HG03045 (cell line): ENCODE measurements at regions not wholly inside any gene's neighbourhood (a gene's known extent, or its start where the extent isn't known, plus 50 kb on each side); places are given as distances from the start of the nearest gene placed in this dataset.
"Not testable (repeated sequence)": the region's sequence is repeated elsewhere in the genome, so short reads cannot be mapped to it uniquely, and the experiment has no call there.

ENCODE experiments used
- ATAC-seq: cut with Tn5 transposase; IDR thresholded peaks from one replicate; pipeline ENCODE4 v1.9.1; 2021; ENCODE audit warnings: mild to moderate bottlenecking, moderate library complexity; ENCODE audit not compliant: unreplicated experiment

- not testable (repeated sequence) for ATAC-seq
These were observed 84.6 kb upstream of the FRG2C start for GRCh38 chr3:75579536-75579935.

- ATAC-seq = not testable (repeated sequence)
These were observed 83.9 kb upstream of the FRG2C start for GRCh38 chr3:75579981-75580782.

- ATAC-seq = not testable (repeated sequence)
These were observed 81.6 kb upstream of the FRG2C start for GRCh38 chr3:75582536-75582935.

- ATAC-seq = not testable (repeated sequence)
These were observed 81.0 kb upstream of the FRG2C start for GRCh38 chr3:75583116-75583515.

GRCh38 chr3:75587695-75588094, 76.4 kb upstream of the FRG2C start:
- ATAC-seq = not testable (repeated sequence)

- not testable (repeated sequence) for ATAC-seq
These were observed 73.7 kb upstream of the FRG2C start for GRCh38 chr3:75590382-75590781.

- not testable (repeated sequence) for ATAC-seq
These were observed 59.7 kb upstream of the FRG2C start for GRCh38 chr3:75604286-75604934.

- not testable (repeated sequence) for ATAC-seq
These were observed 56.1 kb upstream of the FRG2C start for GRCh38 chr3:75607996-75608395.

GRCh38 chr3:75609598-75609997, 54.5 kb upstream of the FRG2C start:
- ATAC-seq = not testable (repeated sequence)

- no peak for ATAC-seq
These were observed 53.4 kb upstream of the FRG2C start for GRCh38 chr3:75610773-75611172.

DNA sequence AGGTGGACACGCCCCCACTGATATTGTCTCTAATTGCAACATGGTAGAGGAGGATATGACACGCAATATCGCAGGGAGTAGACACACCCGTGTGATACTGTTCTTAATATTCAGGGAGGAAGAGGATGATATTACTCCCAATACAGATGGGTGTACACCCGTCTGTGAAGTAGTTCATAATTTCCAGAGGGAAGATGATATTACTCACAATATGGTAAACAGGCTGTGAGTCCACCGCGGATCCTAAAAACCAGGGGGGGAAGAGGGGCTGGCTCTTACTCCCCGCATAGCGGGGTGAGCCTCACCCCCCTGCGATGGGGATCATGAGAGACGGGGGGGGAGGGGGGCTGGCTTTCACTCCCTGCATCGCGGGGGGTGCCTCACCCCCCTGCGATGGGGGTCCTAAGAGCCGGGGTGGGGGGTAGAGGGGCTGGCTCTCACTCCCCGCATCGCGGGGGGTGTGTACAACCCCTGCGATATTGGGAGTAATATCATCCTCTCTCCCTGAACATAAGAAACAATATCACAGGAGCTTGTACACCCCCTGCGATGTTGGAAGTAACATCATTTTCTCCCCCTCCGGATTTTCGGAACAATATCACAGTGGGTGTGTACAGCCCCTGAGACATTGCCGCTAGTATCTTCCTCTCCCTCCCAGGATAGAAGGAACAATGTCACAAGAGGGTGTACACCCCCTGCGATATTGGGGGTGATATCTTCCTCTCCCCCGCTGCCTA, 52.2 kb upstream of the FRG2C start:
- ATAC-seq = not testable (repeated sequence)
